CD4-positive, alpha-beta T cell treated with Interleukin-2 at 100 ng/mL for 4 hours (primary cell): ENCODE measurements at regions not wholly inside any gene's neighbourhood (a gene's known extent, or its start where the extent isn't known, plus 50 kb on each side); places are given as distances from the start of the nearest gene placed in this dataset.

Experiments
- DNase-seq: peaks from one replicate; pipeline ENCODE4 v3.0.0-alpha.2; 2020; ENCODE audit warnings: low spot score

DNA sequence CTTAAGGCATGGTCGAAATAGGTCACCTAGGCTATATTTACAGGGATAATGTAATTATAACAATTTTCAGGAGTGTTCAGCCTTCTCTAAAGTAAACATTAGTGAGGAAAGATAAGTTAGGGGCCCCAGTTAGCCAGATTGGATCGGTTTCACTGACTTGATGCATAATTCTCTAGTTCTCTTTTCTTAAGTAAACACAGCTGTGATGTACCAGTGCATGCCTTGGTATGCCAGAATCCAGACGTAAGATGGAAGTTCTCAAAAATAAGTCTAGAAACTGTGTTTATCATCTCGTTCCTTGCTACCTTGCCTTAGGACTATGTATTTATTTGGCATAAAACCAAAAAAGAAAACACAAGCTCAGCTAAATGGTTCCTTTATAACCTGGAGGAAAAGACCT lies 442.2 kb upstream of the CLINT1 start:
- DNase-seq = no peak

GRCh38 chr5:158300256-158300655 lies 441.3 kb upstream of the CLINT1 start:
- DNase-seq = no peak

- no peak for DNase-seq
Observed at GRCh38 chr5:158297002-158297527, 438.1 kb upstream of the CLINT1 start.

GRCh38 chr5:158294701-158295100 lies 435.8 kb upstream of the CLINT1 start:
- no peak for DNase-seq

GRCh38 chr5:158292981-158293380 lies 434.0 kb upstream of the CLINT1 start:
- no peak for DNase-seq

GRCh38 chr5:158289967-158290366 lies 431.0 kb upstream of the CLINT1 start:
- no peak for DNase-seq

DNA sequence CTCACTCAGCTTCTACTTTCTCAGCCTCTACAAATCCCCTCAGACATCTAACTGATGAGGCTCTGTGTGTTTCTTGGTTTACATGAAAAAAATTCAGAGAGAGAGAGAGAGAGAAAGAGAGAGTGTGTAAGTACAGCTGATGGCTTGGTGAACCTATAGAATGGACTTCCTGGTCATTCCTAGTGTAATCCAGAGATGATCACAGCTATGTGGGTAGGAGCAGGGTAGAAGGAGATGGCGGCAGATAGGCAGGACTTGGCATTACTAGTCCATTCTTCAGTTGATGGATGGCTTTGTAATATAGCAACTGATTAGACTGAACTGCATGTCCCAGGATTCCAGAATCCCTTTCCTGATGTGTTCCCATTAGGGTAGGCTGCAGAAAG lies 429.3 kb upstream of the CLINT1 start:
- no peak for DNase-seq

GRCh38 chr5:158287643-158288271 lies 428.8 kb upstream of the CLINT1 start:
- DNase-seq = no peak

- DNase-seq = no peak
Observed at GRCh38 chr5:158286827-158287226, 427.9 kb upstream of the CLINT1 start.

DNA sequence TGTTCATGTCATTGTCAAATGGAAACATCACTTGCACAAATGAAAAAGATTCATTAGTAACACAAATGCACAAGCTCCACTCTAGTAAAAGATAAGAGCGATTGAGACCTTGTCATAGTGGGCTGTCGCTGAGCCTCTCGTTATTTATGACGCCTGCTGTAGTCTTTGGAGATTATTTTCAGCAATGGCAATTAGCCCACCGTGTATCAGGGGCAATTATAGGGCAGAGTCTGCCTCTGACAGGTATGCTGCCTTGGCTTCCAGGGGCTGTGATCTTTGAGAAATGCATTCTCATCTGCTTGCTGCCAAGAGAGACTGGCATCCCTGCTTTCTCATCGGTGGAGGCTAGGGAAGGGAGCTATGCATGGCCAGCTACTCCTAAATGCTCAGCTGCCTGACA lies 426.8 kb upstream of the CLINT1 start:
- DNase-seq = no peak

DNA sequence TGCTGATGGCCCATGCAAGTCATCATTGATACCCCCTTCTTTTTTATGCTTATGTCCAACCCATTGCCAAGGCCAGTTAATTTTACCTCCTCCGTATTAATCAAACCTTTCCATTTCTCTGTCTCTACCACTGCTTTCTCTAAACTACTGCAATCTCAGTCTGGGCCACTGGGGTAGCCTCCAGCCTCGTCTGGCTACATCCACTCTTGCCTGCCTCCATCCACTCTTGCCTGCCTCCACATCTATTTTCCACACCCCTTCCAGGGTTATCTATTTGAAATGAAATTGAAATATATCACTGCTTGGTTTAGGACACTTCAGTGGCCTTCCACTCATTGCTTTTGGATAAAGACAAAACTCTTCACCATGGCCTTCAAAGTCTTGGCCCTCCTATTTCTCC lies 425.3 kb upstream of the CLINT1 start:
- DNase-seq = no peak

DNA sequence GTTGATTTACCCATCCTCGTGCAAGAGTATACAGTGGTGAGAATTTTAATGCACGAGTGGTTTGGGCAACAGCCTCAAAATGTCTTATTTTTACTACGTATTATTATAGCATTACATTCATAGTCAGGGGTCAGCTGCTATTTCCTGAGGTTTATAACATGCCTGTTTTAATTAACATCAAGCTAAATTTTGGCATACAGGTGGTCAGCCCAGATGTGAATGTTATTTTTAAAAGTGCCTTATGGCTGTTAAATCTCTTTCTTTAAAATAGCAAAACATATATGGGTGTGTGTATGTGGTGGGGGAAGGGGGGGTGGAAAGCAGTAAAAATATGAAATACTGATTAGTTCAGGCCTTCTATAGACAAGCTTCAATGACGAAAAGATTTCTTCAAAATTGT lies 424.5 kb upstream of the CLINT1 start:
- DNase-seq = no peak

GRCh38 chr5:158278216-158278925 lies 419.4 kb upstream of the CLINT1 start:
- no peak for DNase-seq

GRCh38 chr5:158277276-158277675 lies 418.3 kb upstream of the CLINT1 start:
- DNase-seq = no peak

GRCh38 chr5:158276692-158277091 lies 417.7 kb upstream of the CLINT1 start:
- no peak for DNase-seq

DNA sequence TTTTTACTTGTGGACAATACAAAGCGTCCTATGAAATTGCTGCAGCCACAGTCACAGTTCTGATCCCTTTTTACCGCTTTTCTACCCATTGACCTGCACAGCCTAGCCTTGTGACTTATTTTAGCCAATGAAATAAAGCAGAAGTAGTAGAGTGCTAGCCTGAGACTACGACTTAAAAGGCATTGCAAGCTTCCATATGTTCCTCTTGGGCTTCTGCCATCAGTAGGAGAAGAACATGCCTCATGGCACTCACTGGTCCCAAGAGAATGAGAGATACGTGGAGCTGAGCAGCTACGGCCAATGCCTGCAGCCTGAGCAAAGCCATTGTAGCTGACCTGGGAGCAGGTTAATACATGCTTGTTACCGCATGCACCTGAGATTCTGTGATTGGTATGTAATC lies 416.6 kb upstream of the CLINT1 start:
- no peak for DNase-seq

DNA sequence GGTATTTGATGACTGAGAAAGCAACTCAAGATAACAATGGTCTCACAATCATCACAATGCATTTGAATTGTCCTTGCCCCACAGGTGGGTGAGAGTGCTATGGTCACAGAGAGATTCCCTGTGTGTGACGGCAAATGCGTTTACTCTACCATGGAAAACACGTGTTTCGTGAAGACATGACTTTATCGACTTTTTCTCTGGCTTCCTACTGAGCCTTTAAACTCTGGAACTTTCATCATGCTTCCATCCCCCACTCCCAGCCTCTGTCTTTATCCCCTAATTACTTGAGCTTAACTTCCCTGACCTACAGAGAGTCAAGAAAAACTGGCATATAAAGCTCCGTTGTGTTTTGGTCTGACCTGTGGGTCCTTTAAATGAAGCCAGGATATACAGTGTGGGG lies 414.1 kb upstream of the CLINT1 start:
- no peak for DNase-seq

GRCh38 chr5:158272409-158272808 lies 413.5 kb upstream of the CLINT1 start:
- DNase-seq = no peak

GRCh38 chr5:158270996-158271554 lies 412.1 kb upstream of the CLINT1 start:
- no peak for DNase-seq

DNA sequence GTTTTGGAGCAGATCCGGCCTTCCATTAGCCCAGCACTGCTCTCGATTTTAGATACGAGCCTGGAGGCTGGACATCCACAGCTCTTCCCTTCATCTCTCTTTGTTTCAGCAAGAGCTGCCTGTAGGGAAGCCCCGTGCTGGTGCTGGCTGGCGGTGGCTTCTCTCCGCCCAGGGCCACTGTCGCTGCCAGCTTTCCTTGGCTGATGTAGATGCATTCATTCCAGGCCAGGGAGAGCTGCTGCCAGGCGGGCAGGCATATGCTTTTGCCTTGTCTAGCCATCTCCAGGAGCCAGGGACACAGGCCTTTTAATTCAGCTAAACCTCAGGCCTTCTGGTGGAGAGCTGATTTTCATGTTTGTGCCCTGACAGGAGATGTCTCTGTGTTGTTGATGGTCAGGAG lies 409.3 kb upstream of the CLINT1 start:
- no peak for DNase-seq

GRCh38 chr5:158267228-158267627 lies 408.3 kb upstream of the CLINT1 start:
- no peak for DNase-seq

DNA sequence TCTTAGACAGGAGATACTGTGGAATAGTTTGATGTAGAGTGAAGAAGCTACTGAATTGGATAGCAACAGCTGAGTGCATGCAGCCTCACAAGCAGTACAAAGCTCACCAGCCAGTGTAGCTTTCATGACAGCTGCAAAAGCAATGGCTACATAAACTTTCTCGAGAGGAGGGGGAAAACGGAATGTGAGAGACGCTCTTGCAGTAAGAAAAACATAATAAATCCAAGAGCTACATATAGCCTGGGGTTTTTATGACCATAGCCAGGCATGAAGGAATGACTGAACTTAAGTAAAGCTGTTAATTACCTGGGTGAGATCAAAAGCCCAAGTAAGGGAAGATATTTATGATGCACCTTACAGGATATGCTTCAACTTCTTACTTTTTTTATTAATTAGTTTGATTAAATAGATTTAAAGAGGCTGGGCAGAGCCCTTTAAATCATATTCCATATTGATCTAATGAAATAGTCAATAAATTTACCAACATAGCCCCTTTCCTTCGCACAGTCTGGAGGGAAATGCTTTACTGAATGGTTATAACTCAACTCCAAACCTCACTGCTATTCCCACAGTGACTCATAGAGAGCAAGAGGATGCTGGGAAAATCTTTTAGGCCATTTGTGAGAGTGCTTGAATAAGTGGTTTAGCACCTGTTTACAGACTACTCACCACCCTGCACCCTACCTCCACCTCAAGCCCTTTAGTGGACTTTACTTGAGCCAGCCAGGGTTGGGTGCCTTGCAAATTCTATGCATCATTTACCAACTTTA lies 407.2 kb upstream of the CLINT1 start:
- DNase-seq = no peak

GRCh38 chr5:158265346-158265745 lies 406.4 kb upstream of the CLINT1 start:
- no peak for DNase-seq
